GM12878 (cell line): ENCODE measurements at regions not wholly inside any gene's neighbourhood (a gene's known extent, or its start where the extent isn't known, plus 50 kb on each side); places are given as distances from the start of the nearest gene placed in this dataset.
"Not testable (repeated sequence)": the region's sequence is repeated elsewhere in the genome, so short reads cannot be mapped to it uniquely, and the experiment has no call there.

Source experiments
- ATAC-seq: fragments of 200-7000 bp; cut with Tn5 transposase; 3 replicates; pipeline ENCODE4 v1.9.1; 2020; ENCODE audit warnings: mild to moderate bottlenecking, moderate library complexity
- BruUV-seq: library from RNA; stranded (reverse); fragments of 400-500 nt; replicated peaks from 2 replicates; lab custom pipeline; 2021; lab: Mats Ljungman, UMichigan
- CTCF ChIA-PET: fragments of 300-600 bp; sonication (Branson Sonifier 250); formaldehyde crosslinking; extraction: SDS; loops from one replicate; lab custom pipeline; 2021; ENCODE audit warnings: inconsistent platforms; lab: Yijun Ruan, JAX
- POLR2A ChIA-PET: fragments of 350-600 bp; formaldehyde crosslinking; extraction: SDS; loops from one replicate; lab custom pipeline; 2021; ENCODE audit warnings: inconsistent platforms; lab: Charles Lee
- RAD21 ChIA-PET: fragments of 300-600 bp; sonication (Branson Sonifier 250); formaldehyde crosslinking; loops from one replicate; lab custom pipeline; 2023; ENCODE audit warnings: antibody characterized with exemption; ENCODE audit not compliant: unreplicated experiment; lab: Charles Lee
- SMC1A ChIA-PET: fragments of 300-600 bp; sonication (Branson Sonifier 250); formaldehyde crosslinking; loops from one replicate; lab custom pipeline; 2023; ENCODE audit not compliant: unreplicated experiment, uncharacterized antibody; lab: Charles Lee
- DNase-seq: peaks from one replicate; pipeline ENCODE4 v3.0.0-alpha.2; 2011; ENCODE audit warnings: low read depth, low spot score
- FAIRE-seq: peaks from 3 replicates; lab custom pipeline; 2011; peaks lifted over from hg19 to GRCh38; lab: Jason Lieb, UNC
- H2AFZ ChIP-seq: 2 replicates; pipeline ENCODE4 v1.6.0; 2011; ENCODE audit warnings: low read depth, low read length, control low read depth; ENCODE audit not compliant: control insufficient read depth
- H3K27ac ChIP-seq: 2 replicates; pipeline ENCODE4 v1.5.1; 2011; ENCODE audit warnings: control low read depth; ENCODE audit not compliant: control insufficient read depth, insufficient read depth
- H3K27me3 ChIP-seq, 2 experiments: replicated peaks in 1 of 2; 2 replicates each; pipeline versions ENCODE4 v1.6.0 to v1.6.1; 2011; ENCODE audit warnings: low read length in 1 of 2; ENCODE audit not compliant: control insufficient read depth in 2 of 2, insufficient read depth in 2 of 2
- H3K36me3 ChIP-seq, 2 experiments: 2 replicates each; pipeline ENCODE4 v1.5.1; 2011; ENCODE audit warnings: low read length in 1 of 2; ENCODE audit not compliant: control insufficient read depth in 2 of 2, insufficient read depth in 2 of 2
- H3K4me1 ChIP-seq: 2 replicates; pipeline ENCODE4 v1.6.1; 2011; ENCODE audit warnings: mild to moderate bottlenecking, low read length, moderate library complexity, mixed read lengths; ENCODE audit not compliant: control insufficient read depth, insufficient read depth
- H3K4me2 ChIP-seq: 2 replicates; pipeline ENCODE4 v1.6.0; 2011; ENCODE audit warnings: control low read depth; ENCODE audit not compliant: control insufficient read depth, insufficient read depth
- H3K4me3 ChIP-seq: fragments of 200-600 bp; sonication (generic); 2 replicates; pipeline ENCODE4 v1.5.1; 2016
- H3K79me2 ChIP-seq: 2 replicates; pipeline ENCODE4 v1.6.0; 2011; ENCODE audit warnings: low read length; ENCODE audit not compliant: control insufficient read depth, insufficient read depth
- H3K9ac ChIP-seq: 2 replicates; pipeline ENCODE4 v1.8.0; 2011; ENCODE audit warnings: low read length, control low read depth, mixed read lengths; ENCODE audit not compliant: control insufficient read depth, insufficient read depth
- H3K9me3 ChIP-seq: replicated peaks from 3 replicates; pipeline ENCODE4 v1.5.1; 2011; ENCODE audit warnings: mild to moderate bottlenecking, low read length; ENCODE audit not compliant: control insufficient read depth, insufficient read depth
- H4K20me1 ChIP-seq: 2 replicates; pipeline ENCODE4 v1.6.0; 2011; ENCODE audit not compliant: control insufficient read depth, insufficient read depth
- CTCF ChIP-seq, 3 experiments: IDR thresholded peaks in 2 of 3; conservative IDR thresholded peaks in 1 of 3; 2 replicates each; pipeline ENCODE4 v1.5.1; 2011; ENCODE audit warnings: low read depth in 3 of 3, low read length in 3 of 3, mild to moderate bottlenecking in 3 of 3, control low read depth in 2 of 3, moderate library complexity in 2 of 3, inconsistent platforms in 1 of 3, mixed read lengths in 1 of 3; ENCODE audit not compliant: control insufficient read depth in 2 of 3, insufficient read depth in 1 of 3; ENCODE audit errors: extremely low read depth in 1 of 3
- RAD21 ChIP-seq: IDR thresholded peaks from 2 replicates; pipeline ENCODE4 v1.6.1; 2011; ENCODE audit warnings: mild to moderate bottlenecking, low read depth, low read length, moderate library complexity; ENCODE audit not compliant: insufficient read depth
- SMC3 ChIP-seq: IDR thresholded peaks from 2 replicates; pipeline ENCODE4 v1.6.1; 2011; ENCODE audit warnings: low read length, improper control_type of control experiment, borderline replicate concordance
- YY1 ChIP-seq: IDR thresholded peaks from 2 replicates; pipeline ENCODE4 v1.6.1; 2011; ENCODE audit warnings: low read depth, mild to moderate bottlenecking, low read length
- WGBS: methylation state at CpG from one replicate; pipeline ENCODE4 v1.1.6; 2016; ENCODE audit warnings: low lambda C conversion rate; ENCODE audit not compliant: insufficient replicate concordance, insufficient coverage; ENCODE audit errors: missing lambda C conversion rate; 5-methylcytosine and 5-hydroxymethylcytosine counted together
- in situ Hi-C: fragments of 300-500 bp; cut with MboI; formaldehyde crosslinking; loops from 9 replicates; pipeline ENCODE4 v1.14.3; 2018; ENCODE audit warnings: mixed read lengths
- intact Hi-C: fragments of 100-400 bp; cut with micrococcal nuclease; formaldehyde crosslinking; loops from one replicate; pipeline ENCODE4 v1.14.2; 2022; ENCODE audit not compliant: unreplicated experiment

GRCh38 chr17:77066726-77067409 is 73.9 kb upstream of the SEC14L1 start:
- POLR2A ChIA-PET, H3K4me2 ChIP-seq, in situ Hi-C loops, H3K79me2 ChIP-seq, H3K4me1 ChIP-seq, H2AFZ ChIP-seq, H3K27ac ChIP-seq, H3K36me3 ChIP-seq, BruUV-seq, FAIRE-seq, H3K27me3 ChIP-seq, H3K4me3 ChIP-seq, H4K20me1 ChIP-seq, DNase-seq, H3K9ac ChIP-seq, H3K9me3 ChIP-seq: not testable (repeated sequence)
- ChIA-PET CTCF (interaction anchor here (0.6 to 3.8 kb wide), 12 partner anchors 8 to 250 kb away, joined by 3 to 21 read pairs (median 4); partner anchors contain the start of gene MGAT5B), SMC1A (interaction anchor here (1.0 to 2.0 kb wide), 3 partner anchors 10 to 538 kb away, joined by 3 to 6 read pairs (median 6); no protein-coding TSS in a partner anchor), RAD21 (interaction anchor here (0.6 to 0.9 kb wide), 3 partner anchors 10 to 199 kb away, joined by 3 to 5 read pairs (median 4); partner anchors contain the start of gene MGAT5B)
- intact Hi-C loops: loop anchor here (5.0 kb wide), 1 partner anchor 250 kb away; no protein-coding TSS in a partner anchor
- 27% methylated on average over 10 of the region's 10 CpGs for WGBS
- peak; percentile 66; the same call in 1 of the 2 replicates for TF ChIP-seq YY1
- TF ChIP-seq SMC3: peak; percentile 66
- TF ChIP-seq RAD21: peak; percentile 87
- peak; percentile 74 to 90 (median 87) for TF ChIP-seq CTCF (IDR thresholded peaks at IDR 0.05 in 2 of 3, conservative IDR thresholded peaks at IDR 0.05 in 1 of 3; ENCODE audit: control insufficient read depth in 2 of 3, extremely low read depth in 1 of 3, insufficient read depth in 1 of 3, low read depth in 3 of 3, low read length in 3 of 3)
- peak; percentile 91 for ATAC-seq
